ENCODE measurements at regions not wholly inside any gene's neighbourhood (a gene's known extent, or its start where the extent isn't known, plus 50 kb on each side); places are given as distances from the start of the nearest gene placed in this dataset.

GRCh38 chr16:66006485-66006884, 360.0 kb upstream of the CDH5 start:
- no peak for TF ChIP-seq EZH2phosphoT487 (IDR thresholded peaks at IDR 0.05; ENCODE audit: low read depth, severe bottlenecking, unreplicated experiment)
- no peak for TF ChIP-seq CTCF (IDR thresholded peaks at IDR 0.05; ENCODE audit: poor library complexity)
- TF ChIP-seq EZH2 (IDR thresholded peaks at IDR 0.05; ENCODE audit: borderline replicate concordance): no peak
- Histone ChIP-seq H3K4me3 (no peak overlapping the region), H3K4me2 (no peak overlapping the region), H4K20me1 (ENCODE audit: insufficient read depth, poor library complexity, severe bottlenecking) (no peaks in the 10 kb centered on the region), H3K4me1 (ENCODE audit: insufficient read depth) (no peaks in the 10 kb centered on the region), H3K27me3 (no peaks in the 10 kb centered on the region), H3K9me2 (replicated peaks; ENCODE audit: insufficient read depth) (no peaks in the 10 kb centered on the region), H3K9me3 (ENCODE audit: low read depth) (no peaks in the 10 kb centered on the region), H3K36me3 (replicated peaks; ENCODE audit: insufficient read depth, low read depth) (no peaks in the 10 kb centered on the region), H2AFZ (no peak overlapping the region), H3K79me2 (no peaks in the 10 kb centered on the region), H3K27ac (no peak overlapping the region)
- no peak for DNase-seq (ENCODE audit: low spot score)
- 89% methylated on average over 9 of the region's 9 CpGs for WGBS (ENCODE audit: low lambda C conversion rate, missing lambda C conversion rate)

GRCh38 chr16:66004699-66005098, 361.8 kb upstream of the CDH5 start:
- Histone ChIP-seq H3K27me3 (no peaks in the 10 kb centered on the region), H3K9me3 (ENCODE audit: low read depth) (no peaks in the 10 kb centered on the region), H3K36me3 (replicated peaks; ENCODE audit: insufficient read depth, low read depth) (no peaks in the 10 kb centered on the region), H3K4me3 (no peak overlapping the region), H3K9me2 (replicated peaks; ENCODE audit: insufficient read depth) (no peaks in the 10 kb centered on the region), H2AFZ (no peak overlapping the region), H3K4me2 (no peak overlapping the region), H3K4me1 (ENCODE audit: insufficient read depth) (no peaks in the 10 kb centered on the region), H3K27ac (no peak overlapping the region), H3K79me2 (no peaks in the 10 kb centered on the region), H4K20me1 (ENCODE audit: insufficient read depth, poor library complexity, severe bottlenecking) (no peaks in the 10 kb centered on the region)
- 78% methylated on average over 3 of the region's 3 CpGs for WGBS (ENCODE audit: low lambda C conversion rate, missing lambda C conversion rate)
- TF ChIP-seq EZH2phosphoT487 (IDR thresholded peaks at IDR 0.05; ENCODE audit: low read depth, severe bottlenecking, unreplicated experiment) (no peak), EZH2 (IDR thresholded peaks at IDR 0.05; ENCODE audit: borderline replicate concordance) (no peak), CTCF (IDR thresholded peaks at IDR 0.05; ENCODE audit: poor library complexity) (no peak)
- DNase-seq (ENCODE audit: low spot score): no peak

- Histone ChIP-seq H3K4me2 (no peak overlapping the region), H4K20me1 (ENCODE audit: insufficient read depth, poor library complexity, severe bottlenecking) (no peaks in the 10 kb centered on the region), H3K27me3 (no peaks in the 10 kb centered on the region), H2AFZ (no peak overlapping the region), H3K79me2 (no peaks in the 10 kb centered on the region), H3K36me3 (replicated peaks; ENCODE audit: insufficient read depth, low read depth) (no peaks in the 10 kb centered on the region), H3K4me3 (no peak overlapping the region), H3K27ac (no peak overlapping the region), H3K9me3 (ENCODE audit: low read depth) (no peaks in the 10 kb centered on the region), H3K4me1 (ENCODE audit: insufficient read depth) (no peaks in the 10 kb centered on the region), H3K9me2 (replicated peaks; ENCODE audit: insufficient read depth) (no peaks in the 10 kb centered on the region)
- WGBS (ENCODE audit: low lambda C conversion rate, missing lambda C conversion rate): 63% methylated on average over 2 of the region's 2 CpGs
- TF ChIP-seq CTCF (IDR thresholded peaks at IDR 0.05; ENCODE audit: poor library complexity) (no peak), EZH2 (IDR thresholded peaks at IDR 0.05; ENCODE audit: borderline replicate concordance) (no peak), EZH2phosphoT487 (IDR thresholded peaks at IDR 0.05; ENCODE audit: low read depth, severe bottlenecking, unreplicated experiment) (no peak)
- peak; percentile 7 for DNase-seq (ENCODE audit: low spot score)
Measured at GRCh38 chr16:66003201-66003600, 363.3 kb upstream of the CDH5 start.

- H2AFZ ChIP-seq: no peak overlapping the region
- no peak overlapping the region for H3K4me2 ChIP-seq
- no peaks in the 10 kb centered on the region for H3K79me2 ChIP-seq
- 93% methylated on average over 7 of the region's 7 CpGs for WGBS (ENCODE audit: low lambda C conversion rate, missing lambda C conversion rate)
- H3K4me3 ChIP-seq: no peak overlapping the region
- no peaks in the 10 kb centered on the region for H3K9me2 ChIP-seq (replicated peaks; ENCODE audit: insufficient read depth)
- H3K36me3 ChIP-seq (replicated peaks; ENCODE audit: insufficient read depth, low read depth): no peaks in the 10 kb centered on the region
- H4K20me1 ChIP-seq (ENCODE audit: insufficient read depth, poor library complexity, severe bottlenecking): no peaks in the 10 kb centered on the region
- no peaks in the 10 kb centered on the region for H3K9me3 ChIP-seq (ENCODE audit: low read depth)
- H3K4me1 ChIP-seq (ENCODE audit: insufficient read depth): no peaks in the 10 kb centered on the region
- no peaks in the 10 kb centered on the region for H3K27me3 ChIP-seq
- no peak for DNase-seq (ENCODE audit: low spot score)
- TF ChIP-seq CTCF (IDR thresholded peaks at IDR 0.05; ENCODE audit: poor library complexity) (no peak), EZH2phosphoT487 (IDR thresholded peaks at IDR 0.05; ENCODE audit: low read depth, severe bottlenecking, unreplicated experiment) (no peak), EZH2 (IDR thresholded peaks at IDR 0.05; ENCODE audit: borderline replicate concordance) (no peak)
- H3K27ac ChIP-seq: no peak overlapping the region
Measured at GRCh38 chr16:66002601-66003000, 363.9 kb upstream of the CDH5 start.
